Nephron progenitor cell (in vitro differentiated cells): ENCODE measurements at regions not wholly inside any gene's neighbourhood (a gene's known extent, or its start where the extent isn't known, plus 50 kb on each side); places are given as distances from the start of the nearest gene placed in this dataset.

Source experiments
- DNase-seq: peaks from one replicate; pipeline ENCODE4 v3.0.0; 2021
- H3K27ac Mint-ChIP-seq: 2 replicates; pipeline ENCODE4 v1.8.0; 2021; ENCODE audit warnings: mild to moderate bottlenecking, moderate library complexity, mixed read lengths
- H3K27me3 Mint-ChIP-seq: 2 replicates; pipeline ENCODE4 v1.8.0; 2021; ENCODE audit warnings: mild to moderate bottlenecking, low read depth, mixed read lengths; ENCODE audit not compliant: poor library complexity
- H3K36me3 Mint-ChIP-seq: 2 replicates; pipeline ENCODE4 v1.8.0; 2021; ENCODE audit warnings: low read depth, mixed read lengths
- H3K4me1 Mint-ChIP-seq: 2 replicates; pipeline ENCODE4 v1.8.0; 2021; ENCODE audit warnings: mixed read lengths
- H3K4me3 Mint-ChIP-seq: 2 replicates; pipeline ENCODE4 v1.8.0; 2021; ENCODE audit warnings: mild to moderate bottlenecking, moderate library complexity, mixed read lengths
- H3K9me3 Mint-ChIP-seq: 2 replicates; pipeline ENCODE4 v1.8.0; 2021; ENCODE audit warnings: mild to moderate bottlenecking, moderate library complexity, mixed read lengths
- CTCF ChIP-seq: fragments of 200-600 bp; sonication (generic); IDR thresholded peaks from 2 replicates; pipeline ENCODE4 v1.5.0; 2021; ENCODE audit warnings: antibody characterized with exemption

GRCh38 chr2:166565501-166565900, 71.5 kb upstream of the SCN7A start:
- Mint-ChIP-seq H3K36me3 (no peaks in the 10 kb centered on the region), H3K9me3 (no peaks in the 10 kb centered on the region), H3K27ac (no peak overlapping the region), H3K27me3 (no peaks in the 10 kb centered on the region), H3K4me3 (no peak overlapping the region), H3K4me1 (peaks cover 12% of the 10 kb centered on the region)
- no peak for DNase-seq
- no peak for TF ChIP-seq CTCF

- Mint-ChIP-seq H3K27me3 (no peaks in the 10 kb centered on the region), H3K4me1 (peaks cover 4% of the 10 kb centered on the region), H3K4me3 (no peak overlapping the region), H3K27ac (no peak overlapping the region), H3K36me3 (no peaks in the 10 kb centered on the region), H3K9me3 (no peaks in the 10 kb centered on the region)
- TF ChIP-seq CTCF: no peak
- no peak for DNase-seq
Measured at GRCh38 chr2:166563894-166564293, 69.8 kb upstream of the SCN7A start.

DNA sequence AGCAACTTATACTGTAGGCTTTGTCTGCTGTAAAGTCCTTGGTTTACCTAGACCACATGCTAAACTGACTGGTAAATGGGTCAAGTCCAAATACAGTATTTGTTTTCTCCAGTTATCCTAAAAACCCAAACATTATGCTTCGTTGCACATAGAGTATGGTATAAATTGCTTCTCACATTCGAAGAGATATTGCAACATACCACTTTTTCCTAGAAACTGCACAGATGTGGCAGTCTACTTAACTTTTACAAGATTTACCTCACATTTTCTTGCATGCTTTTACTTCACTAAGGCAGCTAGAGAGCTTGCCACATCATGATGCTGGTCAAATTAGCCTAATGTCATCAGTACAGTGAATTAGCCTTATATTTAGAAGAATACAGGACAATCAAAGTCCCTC, 66.0 kb upstream of the SCN7A start:
- Mint-ChIP-seq H3K36me3 (no peaks in the 10 kb centered on the region), H3K27ac (no peak overlapping the region), H3K4me1 (no peaks in the 10 kb centered on the region), H3K9me3 (no peaks in the 10 kb centered on the region), H3K4me3 (no peak overlapping the region), H3K27me3 (no peaks in the 10 kb centered on the region)
- DNase-seq: no peak
- no peak for TF ChIP-seq CTCF

GRCh38 chr2:166550923-166551322, 56.9 kb upstream of the SCN7A start:
- no peaks in the 10 kb centered on the region for H3K4me1 Mint-ChIP-seq
- no peaks in the 10 kb centered on the region for H3K9me3 Mint-ChIP-seq
- H3K36me3 Mint-ChIP-seq: no peaks in the 10 kb centered on the region
- H3K4me3 Mint-ChIP-seq: no peak overlapping the region
- TF ChIP-seq CTCF: no peak
- H3K27ac Mint-ChIP-seq: no peak overlapping the region
- no peak for DNase-seq
- peaks cover 4% of the 10 kb centered on the region for H3K27me3 Mint-ChIP-seq

GRCh38 chr2:166545473-166545872, 51.4 kb upstream of the SCN7A start:
- no peak overlapping the region for H3K27ac Mint-ChIP-seq
- H3K9me3 Mint-ChIP-seq: no peaks in the 10 kb centered on the region
- no peaks in the 10 kb centered on the region for H3K27me3 Mint-ChIP-seq
- TF ChIP-seq CTCF: no peak
- H3K4me3 Mint-ChIP-seq: no peak overlapping the region
- H3K4me1 Mint-ChIP-seq: no peaks in the 10 kb centered on the region
- H3K36me3 Mint-ChIP-seq: no peaks in the 10 kb centered on the region
- DNase-seq: no peak
